Small intestine (tissue), 7 donors: ENCODE measurements at regions not wholly inside any gene's neighbourhood (a gene's known extent, or its start where the extent isn't known, plus 50 kb on each side); places are given as distances from the start of the nearest gene placed in this dataset.

Experiments
- DNase-seq, 2 donors: peaks; one replicate each; pipeline versions ENCODE4 v3.0.0 to v3.0.0-alpha.2; 2013
- FAIRE-seq: peaks from 2 replicates; lab custom pipeline; 2012; peaks lifted over from hg19 to GRCh38; lab: Jason Lieb, UNC
- H3K27ac ChIP-seq, 3 donors: one replicate each; pipeline ENCODE4 v1.5.1; 2013; ENCODE audit warnings: low read length in 2 of 3, mild to moderate bottlenecking in 2 of 3, control low read depth in 1 of 3, inconsistent platforms in 1 of 3, low read depth in 1 of 3, moderate library complexity in 1 of 3
- H3K27me3 ChIP-seq, 3 donors: one replicate each; pipeline ENCODE4 v1.6.1; 2013; ENCODE audit warnings: low read length in 3 of 3, inconsistent platforms in 1 of 3; ENCODE audit not compliant: control insufficient read depth in 3 of 3, insufficient read depth in 3 of 3
- H3K36me3 ChIP-seq, 3 donors: one replicate each; pipeline ENCODE4 v1.6.1; 2013; ENCODE audit warnings: low read length in 3 of 3, inconsistent platforms in 1 of 3, low read depth in 1 of 3, mild to moderate bottlenecking in 1 of 3, moderate library complexity in 1 of 3; ENCODE audit not compliant: control insufficient read depth in 3 of 3, insufficient read depth in 2 of 3
- H3K4me1 ChIP-seq, 3 donors: one replicate each; pipeline ENCODE4 v1.6.1; 2013; ENCODE audit warnings: low read length in 2 of 3, inconsistent platforms in 1 of 3, low read depth in 1 of 3, mild to moderate bottlenecking in 1 of 3, moderate library complexity in 1 of 3; ENCODE audit not compliant: control insufficient read depth in 3 of 3, insufficient read depth in 2 of 3
- H3K4me3 ChIP-seq, 3 donors: one replicate each; pipeline ENCODE4 v1.5.1; 2013; ENCODE audit warnings: low read length in 3 of 3, control low read depth in 1 of 3, inconsistent platforms in 1 of 3, low read depth in 1 of 3, mild to moderate bottlenecking in 1 of 3, moderate library complexity in 1 of 3
- H3K9me3 ChIP-seq, 2 donors: one replicate each; pipeline ENCODE4 v1.6.1; 2013; ENCODE audit warnings: low read depth in 1 of 2, low read length in 1 of 2; ENCODE audit not compliant: control insufficient read depth in 2 of 2, insufficient read depth in 1 of 2
- WGBS, 3 donors: extraction: QIAGEN DNeasy Blood & Tissue Kit; methylation state at CpG; one replicate each; pipeline ENCODE4 v1.1.7; 2013; 5-methylcytosine and 5-hydroxymethylcytosine counted together
- donor health status: healthy with polysubstance abuse.
- donor health status: control.
- donor health status: control.
- donor health status: Bipolar disorder and iron deficiency.
- donor health status: healthy.

DNA sequence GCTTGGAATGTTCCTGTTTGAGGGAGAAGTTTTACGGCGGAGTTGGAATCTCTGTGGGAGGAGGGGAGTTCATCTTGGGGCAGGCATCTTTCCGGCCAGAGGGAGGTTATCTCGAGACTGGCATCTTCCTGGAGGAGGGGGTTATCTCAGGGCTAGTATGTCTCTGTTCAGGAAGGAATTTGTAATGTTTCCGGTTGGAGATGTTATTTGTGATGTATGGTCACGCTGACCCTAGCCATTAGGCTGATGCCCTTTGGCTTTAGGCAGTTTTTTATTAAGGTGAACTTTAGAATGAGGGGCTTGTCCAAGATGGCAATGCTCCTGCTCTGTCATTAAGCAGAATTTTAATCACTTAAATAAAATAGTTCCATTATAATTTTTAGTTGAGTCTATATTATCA is 449.7 kb downstream of the PCDH10 start:
- H3K4me1 ChIP-seq: no peaks in the 10 kb centered on the region
- no peaks in the 10 kb centered on the region for H3K27me3 ChIP-seq
- no peak for DNase-seq
- WGBS, 3 donors: 32 to 41% (median 36%) methylated on average over 6 of the region's 6 CpGs
- no peak overlapping the region for H3K4me3 ChIP-seq
- no peaks in the 10 kb centered on the region for H3K9me3 ChIP-seq
- no peak for FAIRE-seq
- H3K27ac ChIP-seq: no peak overlapping the region
- H3K36me3 ChIP-seq: no peaks in the 10 kb centered on the region

- no peaks in the 10 kb centered on the region for H3K4me1 ChIP-seq
- no peak overlapping the region for H3K27ac ChIP-seq
- DNase-seq: no peak
- no peak overlapping the region for H3K4me3 ChIP-seq
- no peak for FAIRE-seq
- H3K36me3 ChIP-seq: no peaks in the 10 kb centered on the region
- no peaks in the 10 kb centered on the region for H3K9me3 ChIP-seq
- no peaks in the 10 kb centered on the region for H3K27me3 ChIP-seq
- WGBS, 3 donors: 92 to 98% (median 96%) methylated on average over 1 of the region's 1 CpG
Observed at GRCh38 chr4:133597251-133597650, 448.2 kb downstream of the PCDH10 start.

- Histone ChIP-seq H3K4me3 (no peak overlapping the region), H3K9me3 (no peaks in the 10 kb centered on the region), H3K4me1 (no peaks in the 10 kb centered on the region), H3K36me3 (no peaks in the 10 kb centered on the region), H3K27me3 (no peaks in the 10 kb centered on the region), H3K27ac (no peak overlapping the region)
- no peak for DNase-seq
- 42 to 60% (median 47%) methylated on average over 3 of the region's 3 CpGs for WGBS, 3 donors
- no peak for FAIRE-seq
Observed at GRCh38 chr4:133596459-133596858, 447.4 kb downstream of the PCDH10 start.

DNA sequence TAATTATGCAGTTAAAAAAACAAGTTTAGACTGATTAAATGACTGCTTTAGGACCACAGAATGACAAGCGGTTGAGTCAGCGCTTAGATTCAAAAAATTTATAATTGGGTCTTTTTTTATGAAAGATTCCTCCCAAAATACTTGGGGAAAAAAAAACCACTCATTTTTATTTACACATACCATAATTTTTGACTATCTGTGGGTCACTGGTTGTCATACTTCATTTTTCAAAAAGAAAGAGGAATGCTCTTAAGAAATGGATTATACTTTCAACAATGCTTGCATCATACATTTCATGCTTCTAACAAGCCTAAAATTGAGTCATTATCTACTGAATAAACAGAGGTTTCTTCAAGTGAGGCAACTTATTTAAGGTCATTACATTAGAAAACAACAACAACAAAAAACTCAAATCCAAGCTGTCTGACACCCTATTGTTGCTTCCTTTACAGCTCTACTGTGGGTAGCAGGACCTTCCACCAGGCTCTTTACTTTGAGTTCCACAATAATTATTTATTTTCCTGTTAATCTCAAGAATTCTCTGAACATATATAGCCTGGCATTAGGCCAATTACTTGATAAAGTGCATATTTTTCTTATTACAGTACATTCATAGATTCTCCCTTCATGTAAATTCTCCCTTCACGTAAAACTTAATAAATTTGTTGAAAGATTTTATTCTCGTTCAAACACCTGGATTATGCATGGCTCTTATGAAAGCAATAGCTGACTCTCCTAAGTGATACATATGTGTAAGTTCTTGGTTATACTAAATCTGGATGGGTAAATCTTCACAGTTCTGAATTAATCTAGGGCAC is 445.5 kb downstream of the PCDH10 start:
- H3K36me3 ChIP-seq: no peaks in the 10 kb centered on the region
- no peak overlapping the region for H3K27ac ChIP-seq
- H3K9me3 ChIP-seq: no peaks in the 10 kb centered on the region
- 77 to 90% (median 89%) methylated on average over 4 of the region's 4 CpGs for WGBS, 3 donors
- H3K4me1 ChIP-seq: no peaks in the 10 kb centered on the region
- DNase-seq: no peak
- no peak for FAIRE-seq
- H3K27me3 ChIP-seq: no peaks in the 10 kb centered on the region
- no peak overlapping the region for H3K4me3 ChIP-seq

DNA sequence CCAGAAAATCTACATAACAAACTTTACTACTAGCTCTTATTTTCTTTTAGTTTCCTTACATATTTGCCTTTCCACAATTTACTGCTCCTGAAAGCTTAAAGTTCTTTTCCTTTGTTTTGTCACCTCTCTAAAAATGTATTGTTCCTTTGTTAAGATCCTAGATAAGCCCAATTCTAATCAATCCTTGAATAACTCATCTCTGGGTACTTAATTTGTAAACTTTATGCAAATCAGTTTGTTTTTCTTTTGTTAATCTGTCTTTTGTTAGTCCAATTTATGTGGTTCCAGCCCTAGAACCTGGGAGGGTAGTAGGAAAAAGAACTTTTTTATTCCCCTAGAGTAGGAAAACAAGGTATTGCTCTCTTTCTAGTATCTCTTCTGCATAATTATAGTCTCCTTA is 444.7 kb downstream of the PCDH10 start:
- no peaks in the 10 kb centered on the region for H3K9me3 ChIP-seq
- FAIRE-seq: no peak

GRCh38 chr4:133592591-133592990 is 443.5 kb downstream of the PCDH10 start:
- no peaks in the 10 kb centered on the region for H3K9me3 ChIP-seq
- no peaks in the 10 kb centered on the region for H3K4me1 ChIP-seq
- no peak for FAIRE-seq
- H3K27me3 ChIP-seq: no peaks in the 10 kb centered on the region
- H3K36me3 ChIP-seq: no peaks in the 10 kb centered on the region
- no peak overlapping the region for H3K4me3 ChIP-seq
- no peak for DNase-seq
- H3K27ac ChIP-seq: no peak overlapping the region
- 70 to 79% (median 76%) methylated on average over 7 of the region's 7 CpGs for WGBS, 3 donors

More for the DNA sequence above, 444.7 kb downstream of the PCDH10 start:
- no peaks in the 10 kb centered on the region for H3K27me3 ChIP-seq
- DNase-seq: no peak
- no peak overlapping the region for H3K27ac ChIP-seq
- H3K36me3 ChIP-seq: no peaks in the 10 kb centered on the region
- no peak overlapping the region for H3K4me3 ChIP-seq
- H3K4me1 ChIP-seq: no peaks in the 10 kb centered on the region

- H3K4me3 ChIP-seq: no peak overlapping the region
- H3K9me3 ChIP-seq: no peaks in the 10 kb centered on the region
- DNase-seq: no peak
- WGBS, 3 donors: 58 to 82% (median 80%) methylated on average over 1 of the region's 1 CpG
- H3K27ac ChIP-seq: no peak overlapping the region
- no peak for FAIRE-seq
- no peaks in the 10 kb centered on the region for H3K27me3 ChIP-seq
- H3K36me3 ChIP-seq: no peaks in the 10 kb centered on the region
- no peaks in the 10 kb centered on the region for H3K4me1 ChIP-seq
Observed at GRCh38 chr4:133592106-133592505, 443.0 kb downstream of the PCDH10 start.

DNA sequence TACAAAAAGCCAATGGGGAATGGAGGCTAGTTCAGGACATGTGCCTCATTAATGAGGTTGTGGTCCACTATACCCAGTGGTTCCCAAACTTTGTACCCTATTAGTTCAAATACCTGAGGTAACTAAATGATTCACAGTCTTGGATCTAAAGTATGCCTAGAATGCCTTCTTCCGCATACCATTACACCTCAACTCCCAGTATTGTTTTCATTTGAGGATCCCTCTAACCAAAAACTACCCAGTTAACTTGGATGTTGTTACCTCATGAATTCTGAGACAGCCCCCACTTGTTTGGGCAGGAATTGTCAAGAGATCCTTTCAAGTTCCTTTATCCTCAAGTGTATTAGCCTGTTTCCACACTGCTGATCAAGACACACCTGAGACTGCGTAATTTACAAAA is 439.2 kb downstream of the PCDH10 start:
- WGBS, 3 donors: 89 to 95% (median 93%) methylated on average over 2 of the region's 2 CpGs
- FAIRE-seq: no peak
- no peak for DNase-seq
- H3K27me3 ChIP-seq: no peaks in the 10 kb centered on the region
- no peaks in the 10 kb centered on the region for H3K36me3 ChIP-seq
- H3K9me3 ChIP-seq: peaks cover 0 to 6% of the 10 kb centered on the region in 2 donors
- H3K4me3 ChIP-seq: no peak overlapping the region
- H3K4me1 ChIP-seq: no peaks in the 10 kb centered on the region
- no peak overlapping the region for H3K27ac ChIP-seq

GRCh38 chr4:133585323-133585722 is 436.2 kb downstream of the PCDH10 start:
- no peaks in the 10 kb centered on the region for H3K36me3 ChIP-seq
- no peaks in the 10 kb centered on the region for H3K4me1 ChIP-seq
- FAIRE-seq: no peak
- WGBS, 3 donors: 85 to 90% (median 87%) methylated on average over 8 of the region's 8 CpGs
- H3K27ac ChIP-seq: no peak overlapping the region
- peaks cover 0 to 6% of the 10 kb centered on the region in 2 donors for H3K9me3 ChIP-seq
- H3K4me3 ChIP-seq: no peak overlapping the region
- H3K27me3 ChIP-seq: no peaks in the 10 kb centered on the region
- DNase-seq: no peak
